Spleen (tissue), 11 donors: ENCODE measurements at regions not wholly inside any gene's neighbourhood (a gene's known extent, or its start where the extent isn't known, plus 50 kb on each side); places are given as distances from the start of the nearest gene placed in this dataset.

Source experiments
- DNase-seq: peaks from one replicate; pipeline ENCODE4 v3.0.0-alpha.2; 2020
- H3K27ac ChIP-seq, 8 donors: fragments of 200-600 bp; sonication (generic) in 7 of 8; 1 replicate in 4 of 8; 2 replicates in 4 of 8; pipeline versions ENCODE4 v1.5.0 to v1.8.0; 2016 to 2021; ENCODE audit warnings: inconsistent platforms in 4 of 8, mild to moderate bottlenecking in 4 of 8, moderate library complexity in 1 of 8
- H3K27me3 ChIP-seq, 7 donors: fragments of 200-600 bp; sonication (generic) in 6 of 7; replicated peaks in 1 of 7; 1 replicate in 4 of 7; 2 replicates in 3 of 7; pipeline versions ENCODE4 v1.5.0 to v1.8.0; 2016 to 2021; ENCODE audit warnings: inconsistent platforms in 3 of 7, mild to moderate bottlenecking in 1 of 7
- H3K36me3 ChIP-seq, 6 donors: fragments of 200-600 bp; sonication (generic) in 5 of 6; 1 replicate in 4 of 6; 2 replicates in 2 of 6; pipeline versions ENCODE4 v1.5.0 to v1.8.0; 2016 to 2021; ENCODE audit warnings: inconsistent platforms in 2 of 6
- H3K4me1 ChIP-seq, 6 donors: fragments of 200-600 bp; sonication (generic) in 5 of 6; 1 replicate in 3 of 6; 2 replicates in 3 of 6; pipeline versions ENCODE4 v1.5.0 to v1.8.0; 2016 to 2021; ENCODE audit warnings: inconsistent platforms in 3 of 6
- H3K4me3 ChIP-seq, 8 donors: fragments of 200-600 bp; sonication (generic) in 7 of 8; 1 replicate in 4 of 8; 2 replicates in 4 of 8; pipeline versions ENCODE4 v1.5.0 to v1.8.0; 2016 to 2021; ENCODE audit warnings: inconsistent platforms in 4 of 8, mild to moderate bottlenecking in 4 of 8, moderate library complexity in 2 of 8
- H3K9me3 ChIP-seq, 8 donors: fragments of 200-600 bp; sonication (generic) in 7 of 8; 1 replicate in 4 of 8; 2 replicates in 4 of 8; pipeline versions ENCODE4 v1.5.0 to v1.8.0; 2016 to 2021; ENCODE audit warnings: inconsistent platforms in 4 of 8
- POLR2A ChIP-seq, 3 donors: fragments of 450-650 bp; IDR thresholded peaks; one replicate each; pipeline ENCODE4 v1.5.1; 2017; ENCODE audit warnings: antibody characterized with exemption in 3 of 3, mild to moderate bottlenecking in 1 of 3
- POLR2AphosphoS5 ChIP-seq, 3 donors: sonication (generic); formaldehyde crosslinking; IDR thresholded peaks; one replicate each; pipeline ENCODE4 v1.5.1; 2017; ENCODE audit warnings: antibody characterized with exemption in 3 of 3
- WGBS, 5 donors: extraction: QIAGEN DNeasy Blood & Tissue Kit in 3 of 5; methylation state at CpG; one replicate each; pipeline versions ENCODE4 v1.1.5 to v1.1.7; 2013 to 2018; 5-methylcytosine and 5-hydroxymethylcytosine counted together
- intact Hi-C: fragments of 100-400 bp; cut with DNase I; formaldehyde crosslinking; loops from one replicate; pipeline ENCODE4 v1.15.0; 2023; ENCODE audit warnings: low total_unique reads
- TF ChIP-seq, protein P1 (sequence below), 11 experiments: fragments of 200-600 bp in 7 of 11; fragments of 450-650 bp in 4 of 11; sonication (generic) in 4 of 11; IDR thresholded peaks in 8 of 11; conservative IDR thresholded peaks in 3 of 11; 1 replicate in 7 of 11; 2 replicates in 4 of 11; pipeline versions ENCODE4 v1.4.0 to v1.8.0; 2016 to 2021; ENCODE audit warnings: antibody characterized with exemption in 11 of 11, inconsistent platforms in 4 of 11, mild to moderate bottlenecking in 1 of 11
- donor health status: healthy with polysubstance abuse.
- donor health status: DM: no; HTN: no; CAD: no; lungs with moderate emphysema.
- donor health status: DM: no; HTN: no; CAD: no.
- donor health status: Bipolar disorder and iron deficiency.
- donor health status: healthy.
- donor health status: DM: no; HTN: no; CAD: no.
- donor health status: DM: yes; HTN: yes; CAD: no.

- WGBS, 5 donors: 88 to 93% (median 90%) methylated on average over 3 of the region's 3 CpGs
- Histone ChIP-seq H3K27ac (no peak overlapping the region), H3K4me3 (no peak overlapping the region), H3K36me3 (no peaks in the 10 kb centered on the region), H3K4me1 (no peaks in the 10 kb centered on the region), H3K27me3 (no peaks in the 10 kb centered on the region), H3K9me3 (no peaks in the 10 kb centered on the region)
- TF ChIP-seq, protein P1, sequence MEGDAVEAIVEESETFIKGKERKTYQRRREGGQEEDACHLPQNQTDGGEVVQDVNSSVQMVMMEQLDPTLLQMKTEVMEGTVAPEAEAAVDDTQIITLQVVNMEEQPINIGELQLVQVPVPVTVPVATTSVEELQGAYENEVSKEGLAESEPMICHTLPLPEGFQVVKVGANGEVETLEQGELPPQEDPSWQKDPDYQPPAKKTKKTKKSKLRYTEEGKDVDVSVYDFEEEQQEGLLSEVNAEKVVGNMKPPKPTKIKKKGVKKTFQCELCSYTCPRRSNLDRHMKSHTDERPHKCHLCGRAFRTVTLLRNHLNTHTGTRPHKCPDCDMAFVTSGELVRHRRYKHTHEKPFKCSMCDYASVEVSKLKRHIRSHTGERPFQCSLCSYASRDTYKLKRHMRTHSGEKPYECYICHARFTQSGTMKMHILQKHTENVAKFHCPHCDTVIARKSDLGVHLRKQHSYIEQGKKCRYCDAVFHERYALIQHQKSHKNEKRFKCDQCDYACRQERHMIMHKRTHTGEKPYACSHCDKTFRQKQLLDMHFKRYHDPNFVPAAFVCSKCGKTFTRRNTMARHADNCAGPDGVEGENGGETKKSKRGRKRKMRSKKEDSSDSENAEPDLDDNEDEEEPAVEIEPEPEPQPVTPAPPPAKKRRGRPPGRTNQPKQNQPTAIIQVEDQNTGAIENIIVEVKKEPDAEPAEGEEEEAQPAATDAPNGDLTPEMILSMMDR (IDR thresholded peaks at IDR 0.05 in 8 of 11, conservative IDR thresholded peaks at IDR 0.05 in 3 of 11): no peak
- no peak for TF ChIP-seq POLR2A (IDR thresholded peaks at IDR 0.05)
- TF ChIP-seq POLR2AphosphoS5 (IDR thresholded peaks at IDR 0.05): no peak
- intact Hi-C loops: no loop called here
- DNase-seq: no peak
These were observed 294.7 kb upstream of the CCDC54 start for GRCh38 chr3:107082527-107082926.

DNA sequence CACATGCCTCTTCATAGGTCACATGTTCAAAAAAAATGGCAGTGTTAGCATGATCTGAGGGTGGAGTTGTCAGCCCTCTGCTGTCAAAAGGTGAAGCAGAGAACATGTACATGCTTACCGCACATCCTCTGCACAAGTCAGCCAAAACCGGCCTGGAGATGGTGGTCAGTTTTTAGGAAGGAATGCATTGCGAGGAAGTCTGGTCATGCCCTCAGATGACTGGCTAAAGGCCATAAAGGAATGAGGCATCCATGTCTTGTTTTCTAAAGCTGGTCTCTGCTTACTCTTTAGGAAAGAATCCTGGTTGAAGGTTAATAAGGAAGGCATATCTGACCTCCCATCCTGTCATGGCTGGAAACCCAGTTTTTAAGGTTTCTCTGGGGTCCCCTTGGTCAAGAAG is 292.0 kb upstream of the CCDC54 start:
- 92 to 98% (median 93%) methylated on average over 3 of the region's 3 CpGs for WGBS, 5 donors
- Histone ChIP-seq H3K36me3 (no peaks in the 10 kb centered on the region), H3K27ac (no peak overlapping the region), H3K27me3 (no peaks in the 10 kb centered on the region), H3K4me3 (no peak overlapping the region), H3K9me3 (no peaks in the 10 kb centered on the region), H3K4me1 (no peaks in the 10 kb centered on the region)
- TF ChIP-seq POLR2A (IDR thresholded peaks at IDR 0.05): no peak
- TF ChIP-seq, protein P1 (IDR thresholded peaks at IDR 0.05 in 8 of 11, conservative IDR thresholded peaks at IDR 0.05 in 3 of 11): no peak
- TF ChIP-seq POLR2AphosphoS5 (IDR thresholded peaks at IDR 0.05): no peak
- no peak for DNase-seq
- intact Hi-C loops: no loop called here

DNA sequence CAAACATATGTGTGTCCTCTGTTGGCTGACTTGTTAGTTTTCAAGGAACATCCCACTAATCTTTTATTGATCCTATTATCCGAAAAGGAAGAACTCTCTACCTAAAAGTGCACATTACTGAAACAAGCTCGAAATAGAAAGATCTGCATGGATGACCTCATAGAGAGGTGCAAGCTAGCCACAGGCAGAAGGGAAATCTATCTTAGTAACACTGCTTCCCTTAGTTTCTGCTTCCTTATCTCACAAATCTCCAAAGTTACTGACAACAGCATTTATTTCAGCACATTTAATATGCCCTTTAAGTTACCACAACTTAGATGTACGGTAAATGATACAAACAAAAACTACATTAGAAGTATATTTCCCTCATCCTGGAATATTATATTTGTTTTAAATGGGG is 285.1 kb upstream of the CCDC54 start:
- DNase-seq: no peak
- Histone ChIP-seq H3K27ac (no peak overlapping the region), H3K27me3 (no peaks in the 10 kb centered on the region), H3K4me1 (no peaks in the 10 kb centered on the region), H3K9me3 (no peaks in the 10 kb centered on the region), H3K36me3 (no peaks in the 10 kb centered on the region), H3K4me3 (no peak overlapping the region)
- 26 to 39% (median 30%) methylated on average over 3 of the region's 3 CpGs for WGBS, 5 donors
- TF ChIP-seq, protein P1 (IDR thresholded peaks at IDR 0.05 in 8 of 11, conservative IDR thresholded peaks at IDR 0.05 in 3 of 11): no peak
- TF ChIP-seq POLR2AphosphoS5 (IDR thresholded peaks at IDR 0.05) (no peak), POLR2A (IDR thresholded peaks at IDR 0.05) (no peak)
- intact Hi-C loops: no loop called here

GRCh38 chr3:107098864-107099263 is 278.4 kb upstream of the CCDC54 start:
- Histone ChIP-seq H3K4me1 (no peaks in the 10 kb centered on the region), H3K4me3 (no peak overlapping the region), H3K27me3 (no peaks in the 10 kb centered on the region), H3K27ac (no peak overlapping the region), H3K9me3 (peaks cover 0 to 8% (median 0%) of the 10 kb centered on the region in 8 donors), H3K36me3 (no peaks in the 10 kb centered on the region)
- TF ChIP-seq, protein P1 (IDR thresholded peaks at IDR 0.05 in 8 of 11, conservative IDR thresholded peaks at IDR 0.05 in 3 of 11): no peak
- TF ChIP-seq POLR2A (IDR thresholded peaks at IDR 0.05) (no peak), POLR2AphosphoS5 (IDR thresholded peaks at IDR 0.05) (no peak)
- intact Hi-C loops: no loop called here
- DNase-seq: no peak
